Lung (tissue), 11 donors: ENCODE measurements at regions not wholly inside any gene's neighbourhood (a gene's known extent, or its start where the extent isn't known, plus 50 kb on each side); places are given as distances from the start of the nearest gene placed in this dataset.

ENCODE experiments used
- ATAC-seq: fragments of 200-7000 bp; cut with Tn5 transposase; one replicate; pipeline ENCODE4 v1.9.1; 2020; ENCODE audit warnings: moderate number of reproducible peaks; ENCODE audit not compliant: insufficient read depth, low FRiP score
- DNase-seq, 3 donors: peaks; one replicate each; pipeline ENCODE4 v3.0.0-alpha.2; 2013 to 2017
- H3K27ac ChIP-seq, 2 donors: one replicate each; pipeline ENCODE4 v1.5.1; 2013; ENCODE audit warnings: mild to moderate bottlenecking in 2 of 2, moderate library complexity in 2 of 2, control low read depth in 1 of 2, inconsistent platforms in 1 of 2, low read depth in 1 of 2, low read length in 1 of 2
- H3K27me3 ChIP-seq, 3 donors: one replicate each; pipeline ENCODE4 v1.5.1; 2013; ENCODE audit warnings: low read length in 2 of 3; ENCODE audit not compliant: control insufficient read depth in 3 of 3, insufficient read depth in 3 of 3
- H3K36me3 ChIP-seq, 4 donors: one replicate each; pipeline ENCODE4 v1.5.1; 2013; ENCODE audit warnings: low read length in 4 of 4, mild to moderate bottlenecking in 1 of 4, moderate library complexity in 1 of 4; ENCODE audit not compliant: control insufficient read depth in 4 of 4, insufficient read depth in 4 of 4
- H3K4me1 ChIP-seq, 5 donors: one replicate each; pipeline ENCODE4 v1.5.1; 2013; ENCODE audit warnings: low read length in 5 of 5, mild to moderate bottlenecking in 2 of 5, moderate library complexity in 1 of 5; ENCODE audit not compliant: control insufficient read depth in 5 of 5, insufficient read depth in 5 of 5
- H3K4me3 ChIP-seq: one replicate; pipeline ENCODE4 v1.5.1; 2013; ENCODE audit warnings: mild to moderate bottlenecking, control low read depth, moderate library complexity
- H3K9ac ChIP-seq, 2 donors: one replicate each; pipeline ENCODE4 v1.5.1; 2013; ENCODE audit warnings: low read length in 2 of 2, control low read depth in 1 of 2; ENCODE audit not compliant: insufficient read depth in 1 of 2
- H3K9me3 ChIP-seq, 4 donors: one replicate each; pipeline ENCODE4 v1.5.1; 2013; ENCODE audit warnings: low read length in 3 of 4, mild to moderate bottlenecking in 1 of 4, moderate library complexity in 1 of 4; ENCODE audit not compliant: control insufficient read depth in 4 of 4, insufficient read depth in 3 of 4
- WGBS, 2 donors: extraction: QIAGEN DNeasy Blood & Tissue Kit; methylation state at CpG; one replicate each; pipeline ENCODE4 v1.1.7; 2013; 5-methylcytosine and 5-hydroxymethylcytosine counted together
- TF ChIP-seq, protein P1 (sequence below): IDR thresholded peaks from 2 replicates; pipeline ENCODE4 v1.5.1; 2012; ENCODE audit warnings: mild to moderate bottlenecking; ENCODE audit errors: control extremely low read depth, extremely low read depth
- donor health status: control.
- donor health status: control.
- donor health status: Bipolar disorder and iron deficiency.
- donor health status: healthy.
- donor health status: DM: yes; HTN: yes; CAD: no.

- no peaks in the 10 kb centered on the region for H3K27me3 ChIP-seq
- TF ChIP-seq, protein P1, sequence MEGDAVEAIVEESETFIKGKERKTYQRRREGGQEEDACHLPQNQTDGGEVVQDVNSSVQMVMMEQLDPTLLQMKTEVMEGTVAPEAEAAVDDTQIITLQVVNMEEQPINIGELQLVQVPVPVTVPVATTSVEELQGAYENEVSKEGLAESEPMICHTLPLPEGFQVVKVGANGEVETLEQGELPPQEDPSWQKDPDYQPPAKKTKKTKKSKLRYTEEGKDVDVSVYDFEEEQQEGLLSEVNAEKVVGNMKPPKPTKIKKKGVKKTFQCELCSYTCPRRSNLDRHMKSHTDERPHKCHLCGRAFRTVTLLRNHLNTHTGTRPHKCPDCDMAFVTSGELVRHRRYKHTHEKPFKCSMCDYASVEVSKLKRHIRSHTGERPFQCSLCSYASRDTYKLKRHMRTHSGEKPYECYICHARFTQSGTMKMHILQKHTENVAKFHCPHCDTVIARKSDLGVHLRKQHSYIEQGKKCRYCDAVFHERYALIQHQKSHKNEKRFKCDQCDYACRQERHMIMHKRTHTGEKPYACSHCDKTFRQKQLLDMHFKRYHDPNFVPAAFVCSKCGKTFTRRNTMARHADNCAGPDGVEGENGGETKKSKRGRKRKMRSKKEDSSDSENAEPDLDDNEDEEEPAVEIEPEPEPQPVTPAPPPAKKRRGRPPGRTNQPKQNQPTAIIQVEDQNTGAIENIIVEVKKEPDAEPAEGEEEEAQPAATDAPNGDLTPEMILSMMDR, result no peak
- DNase-seq, result peak; percentile 78 to 96 (median 92)
- H3K27ac ChIP-seq, result no peak overlapping the region
- H3K9me3 ChIP-seq, result no peaks in the 10 kb centered on the region
- no peaks in the 10 kb centered on the region for H3K36me3 ChIP-seq
- H3K4me3 ChIP-seq, result no peak overlapping the region
- H3K9ac ChIP-seq, result no peak overlapping the region
- 25 to 53% methylated on average over 1 of the region's 1 CpG for WGBS, 2 donors
- H3K4me1 ChIP-seq, result peaks cover 0 to 35% (median 4%) of the 10 kb centered on the region in 5 donors
- no peak for ATAC-seq
Observed at GRCh38 chr1:72485801-72486200, 203.5 kb upstream of the NEGR1 start.

GRCh38 chr1:72483846-72484357 is 201.6 kb upstream of the NEGR1 start:
- TF ChIP-seq, protein P1, result no peak
- DNase-seq (no peak), ATAC-seq (no peak)
- Histone ChIP-seq H3K27ac (no peak overlapping the region), H3K4me1 (peaks cover 0 to 25% (median 4%) of the 10 kb centered on the region in 5 donors), H3K9ac (no peak overlapping the region), H3K27me3 (no peaks in the 10 kb centered on the region), H3K36me3 (no peaks in the 10 kb centered on the region), H3K9me3 (peaks cover 0 to 3% (median 0%) of the 10 kb centered on the region in 4 donors), H3K4me3 (no peak overlapping the region)

DNA sequence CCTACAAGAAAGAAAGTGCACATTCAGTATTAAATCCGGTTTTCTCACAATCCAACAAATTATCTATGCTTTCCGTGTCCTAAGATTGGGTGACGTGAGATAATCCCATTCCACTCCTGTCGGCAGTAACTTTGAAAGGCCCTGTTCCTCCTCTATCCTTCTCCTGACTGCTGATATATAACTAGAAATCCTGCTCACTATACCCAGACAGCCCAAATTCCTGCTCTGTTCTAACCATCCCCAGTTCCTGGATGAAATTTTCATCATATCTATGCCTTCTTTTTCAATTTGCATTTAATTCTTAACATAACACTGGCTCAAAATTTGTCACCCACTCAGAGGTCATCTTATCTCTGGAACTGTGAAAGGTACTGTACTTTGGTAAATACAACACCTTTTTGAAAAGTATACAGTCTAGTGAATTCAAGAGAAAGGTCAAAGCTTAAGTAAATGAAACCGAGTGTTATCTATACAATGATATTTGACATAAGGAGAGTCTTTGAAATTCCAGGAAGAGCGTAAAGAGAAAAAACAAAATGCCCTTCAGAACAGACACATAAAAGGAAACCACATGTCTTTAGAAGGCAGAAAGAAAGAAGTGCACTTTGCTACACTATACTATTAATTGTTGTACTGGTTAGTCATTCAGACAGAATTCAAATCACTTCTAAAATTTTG is 200.5 kb upstream of the NEGR1 start:
- ATAC-seq, result no peak
- Histone ChIP-seq H3K4me3 (no peak overlapping the region), H3K36me3 (no peaks in the 10 kb centered on the region), H3K4me1 (peaks cover 0 to 25% (median 4%) of the 10 kb centered on the region in 5 donors), H3K27ac (no peak overlapping the region), H3K9me3 (peaks cover 0 to 3% (median 0%) of the 10 kb centered on the region in 4 donors), H3K27me3 (no peaks in the 10 kb centered on the region), H3K9ac (no peak overlapping the region)
- TF ChIP-seq, protein P1, result no peak
- 61 to 82% methylated on average over 6 of the region's 6 CpGs for WGBS, 2 donors
- DNase-seq, result no peak
